Erythroblast (primary cell): ENCODE measurements at regions not wholly inside any gene's neighbourhood (a gene's known extent, or its start where the extent isn't known, plus 50 kb on each side); places are given as distances from the start of the nearest gene placed in this dataset.

ENCODE experiments used
- GATA1 ChIP-seq: IDR thresholded peaks from 2 replicates; pipeline ENCODE4 v1.6.1; 2011; ENCODE audit warnings: low read depth, mild to moderate bottlenecking, control low read depth, low read length, moderate library complexity
- POLR2A ChIP-seq: IDR thresholded peaks from 2 replicates; pipeline ENCODE4 v1.6.1; 2011; ENCODE audit warnings: mild to moderate bottlenecking, low read length

DNA sequence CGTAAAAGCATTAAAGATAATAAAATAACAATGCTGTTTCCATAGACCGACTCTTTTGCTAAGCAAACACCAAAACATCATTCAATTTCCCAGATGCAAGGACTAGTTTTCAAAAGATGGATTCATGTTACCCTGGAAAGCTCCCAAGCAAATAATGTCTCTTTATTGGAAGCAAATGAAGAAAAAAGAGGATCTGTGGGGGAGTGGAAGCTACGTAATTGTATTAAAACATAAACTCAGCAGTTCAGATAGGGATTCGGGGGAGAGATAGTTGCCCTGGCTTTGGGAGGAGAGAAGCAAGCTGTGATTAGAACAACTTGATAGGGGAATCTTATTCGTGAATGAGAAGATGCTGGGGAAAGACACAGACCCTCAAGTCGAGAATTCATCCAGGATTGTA lies 491.0 kb upstream of the CLINT1 start:
- TF ChIP-seq POLR2A (no peak), GATA1 (no peak)
